ENCODE measurements at regions not wholly inside any gene's neighbourhood (a gene's known extent, or its start where the extent isn't known, plus 50 kb on each side); places are given as distances from the start of the nearest gene placed in this dataset.

DNA sequence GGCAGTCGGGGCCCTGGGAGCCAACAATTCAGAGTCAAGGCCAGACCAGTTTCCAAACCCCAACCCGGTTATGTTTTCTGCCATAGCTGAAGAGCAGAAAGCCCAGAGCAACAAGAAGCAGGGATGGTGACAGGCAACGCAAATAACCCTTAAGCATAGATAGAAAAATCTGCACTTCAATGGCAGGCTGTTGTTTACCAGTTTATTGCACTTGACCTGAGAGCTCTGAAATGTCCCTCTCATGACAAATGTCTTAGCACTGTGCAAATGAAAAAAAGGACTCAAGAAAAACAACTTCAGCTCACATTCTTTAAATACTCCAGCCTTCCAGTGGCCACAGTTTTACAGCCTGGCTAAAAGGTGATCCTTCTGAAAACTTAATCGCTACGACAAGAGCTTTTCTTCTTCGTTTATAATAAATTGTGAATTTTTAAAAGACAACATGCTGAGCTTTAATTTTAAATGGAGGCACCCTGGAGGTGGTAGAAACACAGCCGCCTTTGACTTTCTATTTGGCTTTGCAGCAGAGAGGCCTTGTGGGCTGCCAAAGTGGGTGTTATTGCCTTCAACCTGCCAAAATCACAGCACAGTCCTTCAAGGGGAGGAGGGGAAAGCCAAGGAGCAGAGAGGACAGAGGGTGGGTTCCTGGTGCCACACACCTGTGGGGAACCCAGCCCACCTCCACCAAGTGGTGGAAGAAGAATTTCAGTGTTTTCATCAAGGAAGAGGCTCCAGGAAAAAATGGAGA, 289.5 kb upstream of the CDYL start:
- Mint-ChIP-seq H3K9me3 (ENCODE audit: unreplicated experiment) (peaks cover 19% of the 10 kb centered on the region), H3K36me3 (ENCODE audit: unreplicated experiment) (no peaks in the 10 kb centered on the region)

DNA sequence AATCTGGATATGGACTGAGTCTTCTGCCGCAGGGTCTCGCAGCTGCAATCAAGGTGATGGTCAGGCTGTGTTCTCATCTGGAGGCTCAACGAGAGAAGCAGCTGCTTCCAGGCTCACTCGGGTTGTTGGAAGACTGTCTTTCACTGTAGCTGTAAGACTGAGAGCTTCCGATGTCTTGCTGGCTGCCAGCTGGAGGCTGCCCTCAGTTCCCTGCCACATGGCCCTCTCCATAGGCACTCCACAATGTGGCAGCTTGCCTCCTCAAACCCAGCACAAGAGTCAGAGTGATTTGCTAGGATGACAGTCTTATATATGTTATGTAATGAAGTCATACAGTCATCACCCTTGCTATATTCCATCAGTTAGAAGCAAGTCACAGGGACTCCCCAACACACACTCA, 290.5 kb upstream of the CDYL start:
- Mint-ChIP-seq H3K36me3 (ENCODE audit: unreplicated experiment) (no peaks in the 10 kb centered on the region), H3K4me3 (ENCODE audit: unreplicated experiment) (no peak overlapping the region), H3K27me3 (ENCODE audit: unreplicated experiment) (peaks cover 4% of the 10 kb centered on the region), H3K9me3 (ENCODE audit: unreplicated experiment) (peaks cover 19% of the 10 kb centered on the region), H3K27ac (ENCODE audit: unreplicated experiment) (no peak overlapping the region), H3K4me1 (ENCODE audit: unreplicated experiment) (peaks cover 2% of the 10 kb centered on the region)
- no peak for DNase-seq (ENCODE audit: extremely low spot score, unreplicated experiment)
- TF ChIP-seq, protein P1, sequence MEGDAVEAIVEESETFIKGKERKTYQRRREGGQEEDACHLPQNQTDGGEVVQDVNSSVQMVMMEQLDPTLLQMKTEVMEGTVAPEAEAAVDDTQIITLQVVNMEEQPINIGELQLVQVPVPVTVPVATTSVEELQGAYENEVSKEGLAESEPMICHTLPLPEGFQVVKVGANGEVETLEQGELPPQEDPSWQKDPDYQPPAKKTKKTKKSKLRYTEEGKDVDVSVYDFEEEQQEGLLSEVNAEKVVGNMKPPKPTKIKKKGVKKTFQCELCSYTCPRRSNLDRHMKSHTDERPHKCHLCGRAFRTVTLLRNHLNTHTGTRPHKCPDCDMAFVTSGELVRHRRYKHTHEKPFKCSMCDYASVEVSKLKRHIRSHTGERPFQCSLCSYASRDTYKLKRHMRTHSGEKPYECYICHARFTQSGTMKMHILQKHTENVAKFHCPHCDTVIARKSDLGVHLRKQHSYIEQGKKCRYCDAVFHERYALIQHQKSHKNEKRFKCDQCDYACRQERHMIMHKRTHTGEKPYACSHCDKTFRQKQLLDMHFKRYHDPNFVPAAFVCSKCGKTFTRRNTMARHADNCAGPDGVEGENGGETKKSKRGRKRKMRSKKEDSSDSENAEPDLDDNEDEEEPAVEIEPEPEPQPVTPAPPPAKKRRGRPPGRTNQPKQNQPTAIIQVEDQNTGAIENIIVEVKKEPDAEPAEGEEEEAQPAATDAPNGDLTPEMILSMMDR (IDR thresholded peaks at IDR 0.05) = no peak

More for the DNA sequence above, 289.5 kb upstream of the CDYL start:
- no peak for DNase-seq (ENCODE audit: extremely low spot score, unreplicated experiment)
- TF ChIP-seq, protein P1 (IDR thresholded peaks at IDR 0.05) = no peak
- Mint-ChIP-seq H3K4me3 (ENCODE audit: unreplicated experiment) (no peak overlapping the region), H3K27me3 (ENCODE audit: unreplicated experiment) (peaks cover 4% of the 10 kb centered on the region), H3K27ac (ENCODE audit: unreplicated experiment) (no peak overlapping the region), H3K4me1 (ENCODE audit: unreplicated experiment) (peaks cover 2% of the 10 kb centered on the region)

DNA sequence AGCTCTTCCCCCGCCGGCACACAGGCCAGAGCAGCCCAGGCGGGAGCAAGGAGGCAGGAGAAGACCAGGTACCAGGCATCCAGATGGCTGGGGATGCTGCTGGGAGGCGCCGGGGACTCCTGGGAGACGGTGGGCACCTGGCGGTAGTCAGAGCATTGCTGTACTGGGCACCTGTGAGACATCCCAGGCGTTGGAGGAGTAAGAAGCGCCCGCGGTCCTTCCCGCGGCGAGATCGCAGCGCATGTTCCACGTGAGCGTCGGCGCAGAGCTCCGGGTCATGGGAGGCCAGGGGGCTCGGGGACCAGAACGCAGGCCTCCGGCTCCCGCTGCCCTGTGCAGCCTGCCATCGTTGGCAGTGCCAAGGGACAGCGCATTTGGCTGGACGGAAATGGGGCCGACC, 293.7 kb upstream of the CDYL start:
- TF ChIP-seq, protein P1 (IDR thresholded peaks at IDR 0.05) = no peak
- H3K4me3 Mint-ChIP-seq (ENCODE audit: unreplicated experiment) = no peak overlapping the region
- no peak for DNase-seq (ENCODE audit: extremely low spot score, unreplicated experiment)
- H3K27me3 Mint-ChIP-seq (ENCODE audit: unreplicated experiment) = peaks cover 15% of the 10 kb centered on the region
- H3K27ac Mint-ChIP-seq (ENCODE audit: unreplicated experiment) = no peak overlapping the region
- H3K36me3 Mint-ChIP-seq (ENCODE audit: unreplicated experiment) = no peaks in the 10 kb centered on the region
- H3K9me3 Mint-ChIP-seq (ENCODE audit: unreplicated experiment) = peaks cover 4% of the 10 kb centered on the region
- peaks cover 2% of the 10 kb centered on the region for H3K4me1 Mint-ChIP-seq (ENCODE audit: unreplicated experiment)

DNA sequence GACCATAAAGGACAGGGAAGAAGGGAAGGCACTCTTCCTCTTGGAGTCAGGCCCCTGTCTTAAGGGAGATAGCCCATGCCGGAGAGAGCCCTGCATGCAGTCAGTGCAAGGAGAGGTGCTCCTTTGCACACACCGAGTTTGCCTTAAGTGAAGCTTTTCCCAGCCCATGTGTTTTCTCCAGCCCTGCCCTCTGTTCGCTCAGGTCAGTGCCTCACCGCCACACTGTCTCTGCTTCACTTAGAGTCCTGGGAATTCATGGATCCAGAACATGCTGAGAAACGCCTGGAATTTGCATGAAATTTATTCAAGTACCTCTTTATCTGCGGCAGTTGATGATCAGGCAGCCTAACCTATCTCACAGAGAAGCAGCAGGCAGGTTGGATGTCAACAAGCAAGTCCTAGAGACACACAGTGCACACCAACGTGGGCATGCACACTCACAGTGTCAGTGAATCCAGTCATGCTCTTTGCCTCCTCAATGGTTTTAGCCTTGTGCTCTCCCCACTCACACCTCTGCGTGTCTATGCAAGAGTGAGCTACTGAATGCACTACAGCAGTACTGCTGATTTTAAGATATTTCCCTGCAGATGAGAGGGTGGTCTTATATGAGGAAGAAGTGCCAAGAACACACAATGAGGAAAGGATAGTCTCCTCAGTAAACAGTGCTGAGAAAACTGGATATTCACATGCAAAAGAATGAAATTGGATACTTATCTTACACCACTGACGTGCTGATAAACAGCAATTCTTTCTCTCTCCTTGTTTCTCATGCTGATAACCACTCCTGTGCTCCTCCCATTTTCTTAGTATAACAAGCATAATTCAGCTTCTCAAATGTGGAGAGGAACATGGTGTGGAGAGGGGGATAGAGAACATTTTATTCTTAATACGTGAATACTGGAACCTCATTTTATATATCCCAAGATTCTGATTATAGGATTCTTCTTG, 295.1 kb upstream of the CDYL start:
- Mint-ChIP-seq H3K27ac (ENCODE audit: unreplicated experiment) (no peak overlapping the region), H3K4me1 (ENCODE audit: unreplicated experiment) (no peaks in the 10 kb centered on the region), H3K27me3 (ENCODE audit: unreplicated experiment) (peaks cover 21% of the 10 kb centered on the region), H3K9me3 (ENCODE audit: unreplicated experiment) (peaks cover 5% of the 10 kb centered on the region), H3K36me3 (ENCODE audit: unreplicated experiment) (no peaks in the 10 kb centered on the region), H3K4me3 (ENCODE audit: unreplicated experiment) (no peak overlapping the region)
- TF ChIP-seq, protein P1 (IDR thresholded peaks at IDR 0.05) = no peak
- DNase-seq (ENCODE audit: extremely low spot score, unreplicated experiment) = no peak

DNA sequence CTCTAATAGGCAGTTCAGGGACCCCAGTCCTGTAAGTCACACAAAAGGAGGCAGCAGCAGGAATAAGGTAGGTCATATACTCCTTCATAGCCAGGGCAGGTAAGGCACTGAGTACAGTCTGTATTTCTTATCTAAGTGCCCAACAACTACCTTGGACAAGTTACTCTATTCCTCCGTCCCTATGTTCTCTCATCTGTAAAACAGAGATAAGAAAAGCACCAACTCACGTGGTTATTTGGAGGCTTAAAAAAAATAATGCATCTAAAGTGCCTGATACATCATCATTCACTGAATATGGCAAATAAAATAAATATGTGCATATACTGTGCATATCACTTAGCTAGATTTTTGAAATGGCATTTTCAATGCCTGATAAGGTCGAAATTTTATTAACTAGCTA, 298.1 kb upstream of the CDYL start:
- Mint-ChIP-seq H3K4me1 (ENCODE audit: unreplicated experiment) (no peaks in the 10 kb centered on the region), H3K36me3 (ENCODE audit: unreplicated experiment) (no peaks in the 10 kb centered on the region), H3K4me3 (ENCODE audit: unreplicated experiment) (no peak overlapping the region), H3K27me3 (ENCODE audit: unreplicated experiment) (peaks cover 17% of the 10 kb centered on the region), H3K9me3 (ENCODE audit: unreplicated experiment) (peaks cover 5% of the 10 kb centered on the region), H3K27ac (ENCODE audit: unreplicated experiment) (no peak overlapping the region)
- no peak for DNase-seq (ENCODE audit: extremely low spot score, unreplicated experiment)
- TF ChIP-seq, protein P1 (IDR thresholded peaks at IDR 0.05) = no peak
